ENCODE measurements at regions not wholly inside any gene's neighbourhood (a gene's known extent, or its start where the extent isn't known, plus 50 kb on each side); places are given as distances from the start of the nearest gene placed in this dataset.
"Not testable (repeated sequence)": the region's sequence is repeated elsewhere in the genome, so short reads cannot be mapped to it uniquely, and the experiment has no call there.

GRCh38 chr15:20187370-20188355, 353.9 kb downstream of the GOLGA6L6 start:
- not testable (repeated sequence) for DNase-seq (ENCODE audit: low read depth)

DNA sequence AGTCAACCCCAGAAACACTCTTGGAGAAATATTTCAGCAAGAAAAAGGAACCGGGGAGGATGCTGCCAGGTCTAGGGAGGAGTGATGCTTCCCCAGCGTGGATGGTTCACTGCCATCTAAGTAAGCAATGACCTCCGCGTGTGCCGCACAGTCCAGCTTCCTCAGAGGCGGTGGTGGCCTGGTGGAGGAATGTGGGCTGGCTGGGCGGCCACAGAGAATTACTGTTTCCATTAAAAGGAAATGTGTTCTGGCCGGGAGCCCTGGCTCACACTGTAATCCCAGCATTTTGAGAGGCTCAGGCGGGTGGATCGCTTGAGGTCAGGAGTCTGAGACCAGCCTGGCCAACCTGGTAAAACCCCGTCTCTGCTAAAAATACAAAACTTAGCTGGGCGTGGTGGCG, 356.7 kb downstream of the GOLGA6L6 start:
- DNase-seq (ENCODE audit: low read depth) = not testable (repeated sequence)

DNA sequence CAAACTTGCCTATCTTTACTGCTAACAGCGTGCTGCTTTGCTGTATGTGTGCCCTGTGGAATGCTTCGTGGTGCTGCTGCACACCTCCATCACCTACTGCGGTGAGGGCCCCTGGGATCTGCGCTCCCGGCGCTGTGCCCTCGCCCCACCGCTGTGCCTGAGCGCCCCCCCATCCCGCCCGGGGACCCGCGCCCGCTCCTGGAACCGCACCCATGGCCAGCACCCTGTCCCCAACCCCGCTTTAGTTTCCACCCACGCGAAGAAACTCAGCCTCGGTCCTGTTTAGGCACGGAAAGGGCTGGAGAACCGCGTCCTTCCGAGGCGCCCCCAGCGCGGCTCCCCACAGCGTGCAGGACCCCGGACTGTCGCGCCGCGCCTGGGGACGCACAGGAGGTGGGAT, 373.4 kb downstream of the GOLGA6L6 start:
- DNase-seq (ENCODE audit: low read depth) = not testable (repeated sequence)

DNA sequence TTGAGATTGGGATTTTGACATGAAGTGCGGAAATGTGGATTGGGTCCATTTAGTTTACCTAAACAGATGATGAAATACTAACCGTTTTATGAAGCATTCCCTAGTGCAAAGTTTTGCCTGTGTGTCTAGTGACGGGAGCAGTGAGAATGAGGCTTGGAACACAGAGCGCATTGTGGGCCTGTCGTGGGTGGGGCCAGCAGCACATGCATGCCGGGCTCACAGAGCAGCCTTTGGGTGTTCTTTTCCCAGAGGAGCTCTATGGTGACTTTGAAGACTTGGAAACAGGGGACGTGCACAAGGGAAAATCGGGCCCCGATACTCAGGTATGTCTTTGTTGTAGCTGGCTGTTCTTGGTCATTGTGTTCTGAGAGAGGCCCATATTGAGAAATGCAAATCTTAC, 388.1 kb downstream of the GOLGA6L6 start:
- not testable (repeated sequence) for DNase-seq (ENCODE audit: low read depth)

GRCh38 chr15:20148679-20149078, 392.9 kb downstream of the GOLGA6L6 start:
- DNase-seq (ENCODE audit: low read depth) = not testable (repeated sequence)

- not testable (repeated sequence) for DNase-seq (ENCODE audit: low read depth)
These were observed 393.6 kb downstream of the GOLGA6L6 start for GRCh38 chr15:20148008-20148407.

GRCh38 chr15:20144333-20145036, 397.1 kb downstream of the GOLGA6L6 start:
- DNase-seq (ENCODE audit: low read depth) = not testable (repeated sequence)

DNA sequence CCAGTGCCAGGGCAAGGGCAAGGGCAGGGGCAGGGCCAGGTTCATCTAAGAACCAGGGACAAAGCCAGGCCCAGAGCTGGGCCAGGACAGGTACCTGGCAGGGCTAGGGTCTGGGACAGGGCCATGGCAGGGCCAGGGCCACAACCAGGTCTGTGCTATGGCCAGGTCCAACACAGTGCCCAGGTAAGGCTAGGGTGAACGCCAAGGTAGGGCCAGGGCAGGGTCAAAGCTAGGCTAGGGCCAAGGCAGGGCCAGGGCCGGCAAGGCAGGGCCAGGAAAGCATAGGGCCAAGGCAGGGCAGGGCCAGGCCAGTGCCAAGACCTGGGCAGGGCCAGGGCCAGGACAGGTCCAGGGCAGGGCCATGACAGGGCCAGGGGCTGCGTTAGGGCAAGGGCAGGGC, 398.7 kb downstream of the GOLGA6L6 start:
- not testable (repeated sequence) for DNase-seq (ENCODE audit: low read depth)

GRCh38 chr15:20142410-20142809, 399.2 kb downstream of the GOLGA6L6 start:
- DNase-seq (ENCODE audit: low read depth) = not testable (repeated sequence)

GRCh38 chr15:20124668-20125067, 416.9 kb downstream of the GOLGA6L6 start:
- DNase-seq (ENCODE audit: low read depth) = not testable (repeated sequence)

DNA sequence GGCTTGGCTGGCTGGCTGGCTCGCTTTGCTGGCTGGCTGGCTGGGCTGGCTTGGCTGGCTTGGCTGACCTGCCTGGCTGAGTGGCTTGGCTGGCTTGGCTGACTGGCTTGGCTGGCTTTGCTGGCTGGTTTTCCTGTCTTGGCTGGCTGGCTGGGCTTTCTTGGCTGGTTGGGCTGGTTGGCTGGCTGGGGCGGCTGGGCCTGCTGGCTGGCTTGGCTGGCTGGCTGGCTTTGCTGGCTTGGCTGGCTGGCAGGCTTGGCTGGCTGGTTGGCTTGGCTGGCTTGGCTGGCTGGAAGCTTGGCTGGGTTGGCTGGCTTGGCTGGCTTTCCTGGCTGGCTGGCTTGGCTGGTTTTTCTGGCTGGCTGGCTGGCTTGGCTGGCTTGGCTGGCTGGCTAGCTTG, 435.6 kb downstream of the GOLGA6L6 start:
- DNase-seq (ENCODE audit: low read depth) = no peak

DNA sequence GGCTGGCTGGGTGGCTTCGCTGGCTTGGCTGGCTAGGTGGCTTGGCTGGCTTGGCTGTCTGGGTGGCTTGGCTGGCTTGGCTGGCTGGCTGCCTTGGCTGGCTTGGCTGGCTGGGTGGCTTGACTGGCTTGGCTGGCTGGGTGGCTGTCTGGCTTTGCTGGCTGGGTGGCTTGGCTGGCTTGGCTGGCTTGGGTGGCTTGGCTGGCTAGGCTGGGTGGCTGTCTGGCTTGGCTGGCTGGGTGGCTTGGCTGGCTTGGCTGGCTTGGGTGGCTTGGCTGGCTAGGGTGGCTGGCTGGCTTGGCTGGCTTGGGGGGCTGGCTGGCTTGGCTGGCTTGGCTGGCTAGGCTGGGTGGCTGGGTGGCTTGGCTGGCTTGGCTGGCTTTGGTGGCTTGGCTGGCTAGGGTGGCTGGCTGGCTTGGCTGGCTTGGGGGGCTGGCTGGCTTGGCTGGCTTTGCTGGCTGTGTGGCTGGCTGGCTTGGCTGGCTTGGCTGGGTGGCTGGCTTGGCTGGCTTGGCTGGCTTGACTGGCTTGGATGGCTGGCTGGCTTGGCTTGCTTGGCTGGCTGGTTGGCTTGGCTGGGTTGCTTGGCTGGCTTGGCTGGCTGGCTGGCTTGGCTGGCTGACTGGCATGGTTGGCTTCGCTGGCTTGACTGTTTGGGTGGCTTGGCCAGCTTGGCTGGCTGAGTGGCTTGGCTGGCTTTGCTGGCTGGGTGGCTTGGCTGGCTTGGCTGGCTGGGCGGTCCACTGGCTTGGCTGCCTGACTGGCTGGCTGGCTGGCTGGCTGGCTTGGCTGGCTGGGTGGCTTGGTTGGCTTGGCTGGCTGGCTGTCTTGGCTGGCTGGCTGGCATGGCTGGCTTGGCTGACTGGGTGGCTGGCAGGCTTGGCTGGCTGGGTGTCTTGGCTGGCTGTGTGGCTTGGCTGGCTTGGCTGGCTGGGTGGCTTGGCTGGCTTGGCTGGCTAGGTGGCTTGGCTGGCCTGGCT, 436.3 kb downstream of the GOLGA6L6 start:
- not testable (repeated sequence) for DNase-seq (ENCODE audit: low read depth)

DNA sequence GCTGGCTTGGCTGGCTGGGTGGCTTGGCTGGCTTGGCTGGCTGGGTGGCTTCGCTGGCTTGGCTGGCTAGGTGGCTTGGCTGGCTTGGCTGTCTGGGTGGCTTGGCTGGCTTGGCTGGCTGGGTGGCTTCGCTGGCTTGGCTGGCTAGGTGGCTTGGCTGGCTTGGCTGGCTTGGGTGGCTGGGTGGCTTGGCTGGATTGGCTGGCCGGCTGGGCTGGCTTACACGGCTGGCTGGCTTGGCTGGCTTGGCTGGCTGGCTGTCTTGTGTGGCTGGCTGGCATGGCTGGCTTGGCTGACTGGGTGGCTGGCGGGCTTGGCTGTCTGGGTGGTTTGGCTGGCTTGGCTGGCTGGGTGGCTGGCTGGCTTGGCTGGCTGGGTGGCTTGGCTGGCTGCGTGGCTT, 437.0 kb downstream of the GOLGA6L6 start:
- not testable (repeated sequence) for DNase-seq (ENCODE audit: low read depth)

DNA sequence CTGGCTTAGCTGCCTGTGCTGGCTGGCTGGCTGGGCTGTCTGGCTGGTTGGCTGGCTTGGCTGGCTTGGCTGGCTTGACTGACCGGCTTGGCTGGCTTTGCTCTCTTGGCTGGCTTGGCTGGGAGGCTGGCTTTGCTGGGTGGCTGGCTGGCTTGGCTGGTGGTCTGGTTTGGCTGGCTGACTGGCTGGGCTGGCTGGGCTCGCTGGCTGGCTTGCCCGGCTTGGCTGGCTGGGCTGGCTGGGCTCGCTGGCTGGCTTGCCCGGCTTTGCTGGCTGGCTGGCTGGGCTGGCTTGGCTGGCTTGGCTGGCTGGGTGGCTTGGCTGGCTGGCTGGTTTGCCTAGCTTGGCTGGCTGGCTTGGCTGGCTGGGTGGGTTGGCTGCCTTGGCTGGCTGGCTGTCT, 438.7 kb downstream of the GOLGA6L6 start:
- DNase-seq (ENCODE audit: low read depth) = not testable (repeated sequence)

DNA sequence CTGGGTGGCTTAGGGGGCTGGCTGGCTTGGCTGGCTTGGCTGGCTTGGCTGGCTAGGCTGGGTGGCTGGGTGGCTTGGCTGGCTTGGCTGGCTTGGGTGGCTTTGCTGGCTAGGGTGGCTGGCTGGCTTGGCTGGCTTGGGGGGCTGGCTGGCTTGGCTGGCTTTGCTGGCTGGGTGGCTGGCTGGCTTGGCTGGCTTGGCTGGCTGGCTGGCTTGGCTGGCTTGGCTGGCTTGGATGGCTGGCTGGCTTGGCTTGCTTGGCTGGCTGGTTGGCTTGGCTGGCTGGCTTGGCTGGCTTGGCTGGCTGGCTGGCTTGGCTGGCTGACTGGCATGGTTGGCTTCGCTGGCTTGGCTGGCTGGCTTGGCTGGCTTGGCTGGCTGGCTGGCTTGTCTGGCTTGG, 439.4 kb downstream of the GOLGA6L6 start:
- not testable (repeated sequence) for DNase-seq (ENCODE audit: low read depth)

DNA sequence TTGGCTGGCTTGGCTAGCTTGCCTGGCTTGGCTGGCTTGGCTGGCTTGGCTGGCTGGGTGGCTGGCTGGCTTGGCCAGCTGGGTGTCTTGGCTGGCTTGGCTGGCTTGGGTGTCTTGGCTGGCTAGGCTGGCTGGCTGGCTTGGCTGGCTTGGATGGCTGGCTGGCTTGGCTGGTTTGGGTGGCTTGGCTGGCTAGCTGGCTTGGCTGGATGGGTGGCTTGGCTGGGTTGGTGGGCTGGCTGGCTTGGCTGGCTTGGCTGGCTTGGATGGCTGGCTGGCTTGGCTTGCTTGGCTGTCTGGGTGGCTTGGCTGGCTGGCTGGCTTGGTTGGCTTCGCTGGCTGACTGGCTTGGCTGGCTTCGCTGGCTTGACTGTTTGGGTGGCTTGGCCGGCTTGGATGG, 440.3 kb downstream of the GOLGA6L6 start:
- DNase-seq (ENCODE audit: low read depth) = not testable (repeated sequence)

DNA sequence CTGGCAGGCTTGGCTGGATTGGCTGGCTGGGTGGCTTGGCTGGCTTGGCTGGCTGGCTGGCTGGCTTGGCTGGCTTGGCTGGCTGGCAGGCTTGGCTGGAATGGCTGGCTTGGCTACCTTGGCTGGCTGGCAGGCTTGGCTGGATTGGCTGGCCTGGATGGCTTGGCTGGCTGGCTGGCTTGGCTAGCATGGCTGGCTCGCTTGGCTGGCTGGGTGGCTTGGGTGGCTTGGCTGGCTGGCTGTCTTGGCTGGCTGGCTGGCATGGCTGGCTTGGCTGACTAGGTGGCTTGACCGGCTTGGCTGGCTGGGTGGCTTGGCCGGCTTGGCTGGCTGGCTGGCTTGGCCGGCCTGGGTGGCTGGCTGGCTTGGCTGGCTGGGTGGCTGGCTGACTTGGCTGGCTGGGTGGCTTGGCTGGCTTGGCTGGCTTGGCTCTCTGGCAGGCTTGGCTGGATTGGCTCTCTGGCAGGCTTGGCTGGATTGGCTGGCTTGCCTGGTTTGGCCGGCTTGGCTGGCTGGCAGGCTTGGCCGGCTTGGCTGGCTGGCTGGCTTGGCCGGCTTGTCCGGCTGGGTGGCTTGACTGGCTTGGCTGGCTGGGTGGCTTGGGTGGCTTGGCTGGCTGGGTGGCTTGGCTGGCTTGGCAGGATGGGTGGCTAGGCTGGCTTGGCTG, 440.9 kb downstream of the GOLGA6L6 start:
- DNase-seq (ENCODE audit: low read depth) = not testable (repeated sequence)

GRCh38 chr15:20095699-20096303, 445.8 kb downstream of the GOLGA6L6 start:
- DNase-seq (ENCODE audit: low read depth) = not testable (repeated sequence)

GRCh38 chr15:20089541-20089940, 452.1 kb downstream of the GOLGA6L6 start:
- DNase-seq (ENCODE audit: low read depth) = not testable (repeated sequence)

- DNase-seq (ENCODE audit: low read depth) = not testable (repeated sequence)
These were observed 457.6 kb downstream of the GOLGA6L6 start for GRCh38 chr15:20084026-20084425.

GRCh38 chr15:20074082-20074481, 467.5 kb downstream of the GOLGA6L6 start:
- not testable (repeated sequence) for DNase-seq (ENCODE audit: low read depth)
